HL-60 (cell line): ENCODE measurements at regions not wholly inside any gene's neighbourhood (a gene's known extent, or its start where the extent isn't known, plus 50 kb on each side); places are given as distances from the start of the nearest gene placed in this dataset.

ENCODE experiments used
- GABPA ChIP-seq: IDR thresholded peaks from 2 replicates; pipeline ENCODE4 v1.6.1; 2012; ENCODE audit warnings: low read depth
- POLR2AphosphoS5 ChIP-seq: IDR thresholded peaks from 2 replicates; pipeline ENCODE4 v1.6.1; 2012; ENCODE audit warnings: low read depth
- TF ChIP-seq, protein P1 (sequence below): IDR thresholded peaks from one replicate; pipeline ENCODE4 v1.5.1; 2011; ENCODE audit warnings: low read length, control low read depth, inconsistent platforms; ENCODE audit not compliant: insufficient read depth
- TF ChIP-seq, protein P2 (sequence below): IDR thresholded peaks from 2 replicates; pipeline ENCODE4 v1.6.1; 2012; ENCODE audit warnings: low read depth; ENCODE audit not compliant: insufficient replicate concordance

DNA sequence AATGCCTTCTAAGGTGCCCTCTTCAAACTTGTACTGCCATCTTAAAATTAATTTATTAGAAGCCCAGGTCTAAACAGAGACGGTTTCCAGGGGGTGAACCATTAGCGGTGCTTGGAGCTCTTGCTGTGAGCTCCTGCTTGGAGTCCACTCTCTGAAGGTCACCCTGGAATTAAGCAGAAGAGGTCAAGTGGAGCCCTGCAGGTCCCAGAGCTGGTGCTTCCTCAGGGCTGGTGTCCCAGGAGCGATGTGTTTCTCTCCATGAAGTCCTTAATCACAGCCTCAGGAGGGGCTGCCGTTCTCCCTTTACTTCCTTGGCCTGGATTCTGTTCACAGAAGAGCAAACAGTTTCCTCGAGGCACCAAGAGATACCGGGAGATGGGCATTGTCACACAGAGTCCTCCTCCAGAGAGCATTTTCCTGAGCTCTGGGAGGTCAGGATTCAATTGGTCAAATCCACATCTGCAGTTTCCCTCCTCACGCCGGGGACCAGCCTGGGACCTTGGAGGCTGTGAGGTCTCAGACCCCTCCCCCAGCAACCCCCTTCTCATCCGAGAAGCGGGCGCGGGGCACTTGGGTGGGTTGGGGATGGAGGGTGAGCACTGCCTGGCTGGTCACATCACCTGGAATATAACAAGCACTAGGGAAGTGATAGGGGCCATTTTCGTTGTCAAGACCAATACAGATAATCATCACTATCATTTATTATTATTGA lies 310.4 kb downstream of the AJAP1 start:
- TF ChIP-seq, protein P1, sequence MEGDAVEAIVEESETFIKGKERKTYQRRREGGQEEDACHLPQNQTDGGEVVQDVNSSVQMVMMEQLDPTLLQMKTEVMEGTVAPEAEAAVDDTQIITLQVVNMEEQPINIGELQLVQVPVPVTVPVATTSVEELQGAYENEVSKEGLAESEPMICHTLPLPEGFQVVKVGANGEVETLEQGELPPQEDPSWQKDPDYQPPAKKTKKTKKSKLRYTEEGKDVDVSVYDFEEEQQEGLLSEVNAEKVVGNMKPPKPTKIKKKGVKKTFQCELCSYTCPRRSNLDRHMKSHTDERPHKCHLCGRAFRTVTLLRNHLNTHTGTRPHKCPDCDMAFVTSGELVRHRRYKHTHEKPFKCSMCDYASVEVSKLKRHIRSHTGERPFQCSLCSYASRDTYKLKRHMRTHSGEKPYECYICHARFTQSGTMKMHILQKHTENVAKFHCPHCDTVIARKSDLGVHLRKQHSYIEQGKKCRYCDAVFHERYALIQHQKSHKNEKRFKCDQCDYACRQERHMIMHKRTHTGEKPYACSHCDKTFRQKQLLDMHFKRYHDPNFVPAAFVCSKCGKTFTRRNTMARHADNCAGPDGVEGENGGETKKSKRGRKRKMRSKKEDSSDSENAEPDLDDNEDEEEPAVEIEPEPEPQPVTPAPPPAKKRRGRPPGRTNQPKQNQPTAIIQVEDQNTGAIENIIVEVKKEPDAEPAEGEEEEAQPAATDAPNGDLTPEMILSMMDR = no peak
- TF ChIP-seq POLR2AphosphoS5 (no peak), GABPA (no peak)
- TF ChIP-seq, protein P2, sequence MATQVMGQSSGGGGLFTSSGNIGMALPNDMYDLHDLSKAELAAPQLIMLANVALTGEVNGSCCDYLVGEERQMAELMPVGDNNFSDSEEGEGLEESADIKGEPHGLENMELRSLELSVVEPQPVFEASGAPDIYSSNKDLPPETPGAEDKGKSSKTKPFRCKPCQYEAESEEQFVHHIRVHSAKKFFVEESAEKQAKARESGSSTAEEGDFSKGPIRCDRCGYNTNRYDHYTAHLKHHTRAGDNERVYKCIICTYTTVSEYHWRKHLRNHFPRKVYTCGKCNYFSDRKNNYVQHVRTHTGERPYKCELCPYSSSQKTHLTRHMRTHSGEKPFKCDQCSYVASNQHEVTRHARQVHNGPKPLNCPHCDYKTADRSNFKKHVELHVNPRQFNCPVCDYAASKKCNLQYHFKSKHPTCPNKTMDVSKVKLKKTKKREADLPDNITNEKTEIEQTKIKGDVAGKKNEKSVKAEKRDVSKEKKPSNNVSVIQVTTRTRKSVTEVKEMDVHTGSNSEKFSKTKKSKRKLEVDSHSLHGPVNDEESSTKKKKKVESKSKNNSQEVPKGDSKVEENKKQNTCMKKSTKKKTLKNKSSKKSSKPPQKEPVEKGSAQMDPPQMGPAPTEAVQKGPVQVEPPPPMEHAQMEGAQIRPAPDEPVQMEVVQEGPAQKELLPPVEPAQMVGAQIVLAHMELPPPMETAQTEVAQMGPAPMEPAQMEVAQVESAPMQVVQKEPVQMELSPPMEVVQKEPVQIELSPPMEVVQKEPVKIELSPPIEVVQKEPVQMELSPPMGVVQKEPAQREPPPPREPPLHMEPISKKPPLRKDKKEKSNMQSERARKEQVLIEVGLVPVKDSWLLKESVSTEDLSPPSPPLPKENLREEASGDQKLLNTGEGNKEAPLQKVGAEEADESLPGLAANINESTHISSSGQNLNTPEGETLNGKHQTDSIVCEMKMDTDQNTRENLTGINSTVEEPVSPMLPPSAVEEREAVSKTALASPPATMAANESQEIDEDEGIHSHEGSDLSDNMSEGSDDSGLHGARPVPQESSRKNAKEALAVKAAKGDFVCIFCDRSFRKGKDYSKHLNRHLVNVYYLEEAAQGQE = no peak
